Lower leg skin (tissue), 3 donors: ENCODE measurements at regions not wholly inside any gene's neighbourhood (a gene's known extent, or its start where the extent isn't known, plus 50 kb on each side); places are given as distances from the start of the nearest gene placed in this dataset.

Source experiments
- CTCF ChIP-seq, 3 donors: fragments of 450-650 bp; IDR thresholded peaks; one replicate each; pipeline ENCODE4 v1.5.1; 2016; ENCODE audit warnings: antibody characterized with exemption in 3 of 3, mild to moderate bottlenecking in 3 of 3, moderate library complexity in 2 of 3
- POLR2A ChIP-seq, 2 donors: fragments of 450-650 bp; IDR thresholded peaks; one replicate each; pipeline ENCODE4 v1.6.1; 2016 to 2017; ENCODE audit warnings: antibody characterized with exemption in 2 of 2, mild to moderate bottlenecking in 1 of 2, moderate library complexity in 1 of 2

- no peak for TF ChIP-seq CTCF (IDR thresholded peaks at IDR 0.05)
- no peak for TF ChIP-seq POLR2A (IDR thresholded peaks at IDR 0.05)
These were observed 449.1 kb downstream of the BCOR start for GRCh38 chrX:39648548-39649254.
